ENCODE measurements at regions not wholly inside any gene's neighbourhood (a gene's known extent, or its start where the extent isn't known, plus 50 kb on each side); places are given as distances from the start of the nearest gene placed in this dataset.

DNA sequence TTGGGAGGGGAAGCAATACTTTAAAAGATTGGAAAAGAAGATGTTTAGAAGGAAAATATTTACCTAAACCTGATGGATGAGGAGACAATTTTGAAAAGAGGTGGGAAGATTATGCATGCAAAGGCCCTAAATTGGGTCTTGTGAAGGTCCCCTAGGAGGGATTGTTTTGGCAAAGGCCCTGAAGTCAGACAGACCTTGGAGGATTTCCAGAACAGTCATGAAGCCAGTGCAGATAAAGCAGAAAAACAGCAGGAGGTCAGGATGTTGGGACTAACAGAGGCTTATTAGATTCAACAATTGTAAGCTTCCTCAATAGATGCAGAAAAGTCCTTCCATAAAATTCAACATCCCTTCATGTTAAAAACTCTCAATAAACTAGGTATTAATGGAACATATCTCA lies 361.0 kb upstream of the CDH6 start:
- Histone ChIP-seq H3K4me3 (ENCODE audit: low read depth, low read length) (no peak overlapping the region), H3K9me3 (ENCODE audit: control insufficient read depth, insufficient read depth, low read length) (no peaks in the 10 kb centered on the region), H3K4me1 (ENCODE audit: control insufficient read depth, insufficient read depth, low read length) (no peaks in the 10 kb centered on the region), H3K36me3 (ENCODE audit: control insufficient read depth, insufficient read depth, low read length) (no peaks in the 10 kb centered on the region), H3K27me3 (ENCODE audit: control insufficient read depth, insufficient read depth, low read length) (no peaks in the 10 kb centered on the region), H3K9ac (ENCODE audit: low read depth, low read length) (no peak overlapping the region)

DNA sequence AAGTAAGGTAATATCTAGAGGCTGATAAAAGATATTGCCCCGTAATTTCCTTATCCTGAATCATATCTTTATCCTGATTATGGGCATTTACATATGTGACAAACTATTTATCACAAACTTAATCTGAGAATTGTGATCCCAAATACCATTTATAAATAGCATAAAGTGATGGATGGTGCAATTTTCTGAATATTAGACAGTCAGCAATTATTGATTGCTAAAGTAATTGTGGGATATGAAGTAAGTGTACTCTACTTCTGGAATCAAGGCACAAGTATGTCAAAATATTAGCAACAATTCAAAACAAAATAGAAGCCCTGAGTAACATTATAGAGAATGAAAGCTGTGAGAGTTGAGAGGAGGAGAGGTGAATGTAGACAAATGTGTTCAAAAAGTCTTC lies 361.9 kb upstream of the CDH6 start:
- H3K9me3 ChIP-seq (ENCODE audit: control insufficient read depth, insufficient read depth, low read length), result no peaks in the 10 kb centered on the region
- no peaks in the 10 kb centered on the region for H3K27me3 ChIP-seq (ENCODE audit: control insufficient read depth, insufficient read depth, low read length)
- no peak overlapping the region for H3K4me3 ChIP-seq (ENCODE audit: low read depth, low read length)
- no peaks in the 10 kb centered on the region for H3K4me1 ChIP-seq (ENCODE audit: control insufficient read depth, insufficient read depth, low read length)
- H3K9ac ChIP-seq (ENCODE audit: low read depth, low read length), result no peak overlapping the region
- no peaks in the 10 kb centered on the region for H3K36me3 ChIP-seq (ENCODE audit: control insufficient read depth, insufficient read depth, low read length)

DNA sequence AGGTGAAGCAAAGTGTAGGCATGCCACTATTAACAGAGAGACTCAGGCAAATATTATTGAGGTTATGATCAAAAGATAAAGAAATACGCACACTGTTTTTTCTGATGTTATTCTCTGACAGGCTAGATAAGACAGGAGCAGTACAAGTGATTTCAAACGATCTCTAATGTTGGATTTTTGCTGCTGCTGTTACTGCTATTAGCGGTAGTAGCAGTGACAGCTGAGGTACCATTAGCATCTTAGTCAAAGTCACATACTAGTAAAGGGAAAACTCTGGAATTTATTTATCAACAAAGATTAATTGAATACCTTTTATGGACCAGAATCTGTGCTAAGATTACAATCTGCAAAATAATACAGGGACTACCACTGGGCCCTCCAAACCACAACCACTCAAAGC lies 362.4 kb upstream of the CDH6 start:
- no peaks in the 10 kb centered on the region for H3K9me3 ChIP-seq (ENCODE audit: control insufficient read depth, insufficient read depth, low read length)
- H3K4me3 ChIP-seq (ENCODE audit: low read depth, low read length), result no peak overlapping the region
- no peaks in the 10 kb centered on the region for H3K36me3 ChIP-seq (ENCODE audit: control insufficient read depth, insufficient read depth, low read length)
- no peaks in the 10 kb centered on the region for H3K4me1 ChIP-seq (ENCODE audit: control insufficient read depth, insufficient read depth, low read length)
- no peaks in the 10 kb centered on the region for H3K27me3 ChIP-seq (ENCODE audit: control insufficient read depth, insufficient read depth, low read length)
- H3K9ac ChIP-seq (ENCODE audit: low read depth, low read length), result no peak overlapping the region

DNA sequence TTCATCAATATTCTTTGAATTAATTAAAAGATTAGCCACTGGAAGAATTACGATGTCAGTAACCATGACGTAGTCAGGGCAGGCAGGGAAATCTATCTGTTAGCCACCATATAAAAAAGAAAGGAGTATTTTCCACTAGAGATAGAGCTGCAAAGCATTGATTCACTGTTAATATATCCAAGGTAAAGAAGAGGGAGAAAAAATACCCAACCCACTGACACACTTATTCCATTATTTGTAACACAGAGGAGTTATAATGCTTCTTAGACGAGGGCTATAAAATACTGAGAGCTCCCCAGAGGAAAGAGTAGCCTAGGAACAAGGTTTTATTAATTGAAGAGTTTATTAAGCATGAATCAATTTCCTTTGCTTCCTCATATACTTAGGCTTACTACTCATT lies 382.2 kb upstream of the CDH6 start:
- Histone ChIP-seq H3K27me3 (ENCODE audit: control insufficient read depth, insufficient read depth, low read length) (no peaks in the 10 kb centered on the region), H3K36me3 (ENCODE audit: control insufficient read depth, insufficient read depth, low read length) (no peaks in the 10 kb centered on the region), H3K9ac (ENCODE audit: low read depth, low read length) (no peak overlapping the region), H3K4me3 (ENCODE audit: low read depth, low read length) (no peak overlapping the region), H3K9me3 (ENCODE audit: control insufficient read depth, insufficient read depth, low read length) (no peaks in the 10 kb centered on the region), H3K4me1 (ENCODE audit: control insufficient read depth, insufficient read depth, low read length) (no peaks in the 10 kb centered on the region)

DNA sequence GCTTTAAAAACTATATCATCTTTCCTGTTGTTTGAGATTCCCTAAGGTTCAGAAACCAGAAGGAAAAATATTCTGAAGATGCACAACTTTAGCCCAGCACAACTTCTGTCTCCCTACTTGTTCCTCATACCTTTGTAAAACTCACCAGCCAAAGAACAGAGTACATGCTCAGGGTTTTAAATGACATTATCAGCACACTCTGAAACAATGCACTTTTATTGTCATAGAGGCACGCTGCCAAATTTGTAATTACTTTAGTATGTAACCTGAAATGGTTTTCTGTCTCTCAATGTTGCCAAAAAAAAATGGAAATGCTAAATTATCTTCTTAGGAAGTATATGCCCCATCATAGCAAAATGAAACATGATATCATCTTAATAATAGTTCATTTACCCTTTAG lies 383.6 kb upstream of the CDH6 start:
- no peak overlapping the region for H3K9ac ChIP-seq (ENCODE audit: low read depth, low read length)
- H3K36me3 ChIP-seq (ENCODE audit: control insufficient read depth, insufficient read depth, low read length), result no peaks in the 10 kb centered on the region
- H3K27me3 ChIP-seq (ENCODE audit: control insufficient read depth, insufficient read depth, low read length), result no peaks in the 10 kb centered on the region
- H3K4me1 ChIP-seq (ENCODE audit: control insufficient read depth, insufficient read depth, low read length), result no peaks in the 10 kb centered on the region
- H3K4me3 ChIP-seq (ENCODE audit: low read depth, low read length), result no peak overlapping the region
- H3K9me3 ChIP-seq (ENCODE audit: control insufficient read depth, insufficient read depth, low read length), result no peaks in the 10 kb centered on the region

DNA sequence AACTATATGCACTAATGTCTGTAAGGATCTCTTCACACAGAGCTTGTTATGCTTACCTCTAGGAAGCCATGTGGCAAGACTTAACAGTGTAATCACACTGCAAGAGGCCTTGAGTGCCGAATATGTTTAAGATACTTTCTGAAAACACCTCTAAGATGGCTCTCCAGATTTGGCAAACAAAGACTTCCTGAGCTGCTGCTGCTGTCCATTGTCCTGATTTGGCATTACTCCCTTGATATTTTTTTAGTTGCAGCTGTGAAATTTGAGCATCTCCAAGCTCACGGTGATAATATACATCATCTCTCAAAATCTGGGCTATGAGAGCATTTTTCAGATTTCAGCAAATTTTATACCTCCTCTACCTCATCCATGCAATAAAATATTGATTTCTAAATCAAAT lies 384.5 kb upstream of the CDH6 start:
- Histone ChIP-seq H3K9me3 (ENCODE audit: control insufficient read depth, insufficient read depth, low read length) (no peaks in the 10 kb centered on the region), H3K36me3 (ENCODE audit: control insufficient read depth, insufficient read depth, low read length) (no peaks in the 10 kb centered on the region), H3K4me1 (ENCODE audit: control insufficient read depth, insufficient read depth, low read length) (no peaks in the 10 kb centered on the region), H3K9ac (ENCODE audit: low read depth, low read length) (no peak overlapping the region), H3K4me3 (ENCODE audit: low read depth, low read length) (no peak overlapping the region), H3K27me3 (ENCODE audit: control insufficient read depth, insufficient read depth, low read length) (no peaks in the 10 kb centered on the region)

DNA sequence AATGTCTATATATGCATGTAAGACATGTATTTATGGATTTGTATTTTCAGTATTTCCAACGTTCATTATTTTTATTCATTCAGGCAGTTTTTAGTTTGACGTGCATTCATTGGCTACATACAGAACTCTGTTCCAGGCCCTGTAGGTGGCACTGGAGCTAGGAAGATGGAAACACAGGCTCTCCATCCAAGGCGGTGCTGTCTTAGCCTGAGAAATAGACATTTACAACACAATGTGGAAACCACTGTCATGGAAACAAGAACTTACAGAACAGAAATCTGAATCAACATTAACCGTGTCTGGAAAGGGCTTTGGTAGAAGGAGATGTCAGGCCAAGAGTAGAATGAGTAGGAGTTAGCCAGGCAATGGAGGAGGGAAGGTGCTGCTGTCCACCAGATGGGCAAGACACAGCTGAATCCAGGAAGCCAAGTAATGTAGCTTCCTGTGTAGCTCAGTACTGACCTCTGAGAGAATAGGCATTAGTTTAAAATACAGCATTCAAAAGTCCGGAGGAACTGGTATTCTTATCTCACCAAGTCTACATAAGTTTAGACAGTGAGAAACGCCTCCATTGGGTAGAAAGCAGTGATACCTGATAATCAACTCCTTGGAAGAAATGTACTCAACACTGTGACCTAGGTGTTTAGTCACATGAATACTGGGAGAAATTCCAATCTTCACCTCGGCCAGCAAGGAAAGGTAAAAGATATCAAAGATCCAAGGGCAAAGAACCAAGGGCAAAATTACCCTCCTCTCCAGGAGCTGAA lies 388.6 kb upstream of the CDH6 start:
- Histone ChIP-seq H3K4me3 (ENCODE audit: low read depth, low read length) (no peak overlapping the region), H3K27me3 (ENCODE audit: control insufficient read depth, insufficient read depth, low read length) (no peaks in the 10 kb centered on the region), H3K9ac (ENCODE audit: low read depth, low read length) (no peak overlapping the region), H3K9me3 (ENCODE audit: control insufficient read depth, insufficient read depth, low read length) (no peaks in the 10 kb centered on the region), H3K36me3 (ENCODE audit: control insufficient read depth, insufficient read depth, low read length) (no peaks in the 10 kb centered on the region), H3K4me1 (ENCODE audit: control insufficient read depth, insufficient read depth, low read length) (no peaks in the 10 kb centered on the region)

DNA sequence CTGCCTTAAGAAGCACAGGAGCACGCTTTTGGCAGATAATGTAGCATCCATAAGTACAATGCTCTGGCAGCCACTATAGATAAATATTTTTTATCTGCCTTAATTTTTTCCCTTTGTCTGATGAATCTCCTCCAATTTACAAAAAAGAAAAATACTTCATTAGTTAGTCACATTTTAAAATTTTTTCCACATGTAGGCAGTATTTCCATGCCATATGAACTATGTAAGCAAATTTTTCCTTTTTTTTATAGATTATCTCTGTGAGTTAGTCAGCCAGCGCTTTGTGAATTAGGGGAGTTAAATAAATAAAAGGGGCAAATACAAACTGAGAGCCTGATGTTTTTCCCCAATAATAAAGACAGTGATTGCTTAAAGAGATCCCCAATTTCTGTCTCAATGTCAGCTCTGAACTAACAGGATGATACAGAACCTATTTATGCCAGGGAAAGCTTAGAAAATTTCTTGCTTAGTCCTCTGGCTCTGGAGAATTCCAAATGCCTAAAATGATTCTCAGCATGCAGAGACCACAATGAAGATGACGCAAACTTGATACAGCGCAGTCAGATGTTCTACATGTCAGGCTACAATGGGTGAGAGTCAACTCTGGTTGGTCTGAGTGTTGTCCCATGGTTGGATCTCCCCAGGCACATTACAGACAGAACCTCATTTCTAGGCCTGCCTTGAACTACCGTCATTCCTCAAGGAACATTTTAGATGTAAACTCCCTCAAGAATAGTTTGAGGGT lies 390.4 kb upstream of the CDH6 start:
- Histone ChIP-seq H3K36me3 (ENCODE audit: control insufficient read depth, insufficient read depth, low read length) (no peaks in the 10 kb centered on the region), H3K9me3 (ENCODE audit: control insufficient read depth, insufficient read depth, low read length) (no peaks in the 10 kb centered on the region), H3K9ac (ENCODE audit: low read depth, low read length) (no peak overlapping the region), H3K27me3 (ENCODE audit: control insufficient read depth, insufficient read depth, low read length) (no peaks in the 10 kb centered on the region), H3K4me3 (ENCODE audit: low read depth, low read length) (no peak overlapping the region), H3K4me1 (ENCODE audit: control insufficient read depth, insufficient read depth, low read length) (no peaks in the 10 kb centered on the region)

DNA sequence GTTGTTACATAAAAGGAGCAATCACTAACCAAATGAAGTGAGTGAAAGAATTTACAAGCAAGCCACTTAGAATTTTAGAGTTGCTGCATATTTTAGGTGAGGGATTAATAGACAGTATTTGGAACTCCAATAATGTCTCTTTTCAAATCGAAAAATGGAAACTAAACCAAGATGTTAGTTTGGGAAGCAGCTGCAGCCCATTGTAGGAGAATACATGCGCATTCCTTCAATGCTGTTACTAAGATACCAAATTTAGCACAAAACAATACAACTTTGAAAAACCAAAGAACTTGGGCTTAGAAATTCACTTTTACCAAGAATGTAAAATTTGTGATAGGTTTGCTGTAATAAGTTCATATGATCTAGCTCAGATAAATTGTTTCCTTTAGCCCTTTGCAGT lies 411.8 kb upstream of the CDH6 start:
- no peaks in the 10 kb centered on the region for H3K27me3 ChIP-seq (ENCODE audit: control insufficient read depth, insufficient read depth, low read length)
- H3K9ac ChIP-seq (ENCODE audit: low read depth, low read length), result no peak overlapping the region
- H3K4me1 ChIP-seq (ENCODE audit: control insufficient read depth, insufficient read depth, low read length), result no peaks in the 10 kb centered on the region
- no peak overlapping the region for H3K4me3 ChIP-seq (ENCODE audit: low read depth, low read length)
- H3K9me3 ChIP-seq (ENCODE audit: control insufficient read depth, insufficient read depth, low read length), result no peaks in the 10 kb centered on the region
- no peaks in the 10 kb centered on the region for H3K36me3 ChIP-seq (ENCODE audit: control insufficient read depth, insufficient read depth, low read length)

DNA sequence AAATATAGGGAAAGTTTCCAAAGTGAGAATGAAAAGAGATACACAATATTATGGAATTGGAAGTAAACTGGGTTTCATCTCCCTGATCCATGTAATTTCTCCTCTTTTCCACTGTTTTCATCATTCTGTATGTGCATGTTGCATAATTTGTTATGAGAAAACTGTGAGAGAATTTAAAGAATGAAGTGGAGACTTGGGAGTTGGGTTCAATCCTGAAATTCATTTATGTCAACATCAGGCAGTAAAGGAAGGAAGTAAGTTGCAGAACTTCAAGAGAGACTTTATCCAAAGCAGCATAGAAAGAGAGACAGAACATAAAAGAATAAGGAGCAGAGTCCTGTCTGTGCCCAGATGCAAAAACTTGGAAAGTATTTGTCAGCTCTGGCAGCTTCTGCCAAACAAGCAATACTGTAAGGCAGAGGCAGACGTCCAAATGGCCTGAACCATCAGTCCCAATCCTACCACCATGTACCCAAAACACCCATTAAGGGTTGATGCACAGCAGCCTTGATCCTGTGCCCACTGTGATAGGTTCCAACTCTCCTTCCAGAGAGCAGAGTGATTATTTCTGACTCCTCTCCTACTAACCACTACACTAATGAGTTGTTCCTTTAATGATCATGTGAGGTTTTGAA lies 425.3 kb upstream of the CDH6 start:
- Histone ChIP-seq H3K4me1 (ENCODE audit: control insufficient read depth, insufficient read depth, low read length) (no peaks in the 10 kb centered on the region), H3K27me3 (ENCODE audit: control insufficient read depth, insufficient read depth, low read length) (no peaks in the 10 kb centered on the region), H3K4me3 (ENCODE audit: low read depth, low read length) (no peak overlapping the region), H3K9ac (ENCODE audit: low read depth, low read length) (no peak overlapping the region), H3K36me3 (ENCODE audit: control insufficient read depth, insufficient read depth, low read length) (no peaks in the 10 kb centered on the region), H3K9me3 (ENCODE audit: control insufficient read depth, insufficient read depth, low read length) (no peaks in the 10 kb centered on the region)

DNA sequence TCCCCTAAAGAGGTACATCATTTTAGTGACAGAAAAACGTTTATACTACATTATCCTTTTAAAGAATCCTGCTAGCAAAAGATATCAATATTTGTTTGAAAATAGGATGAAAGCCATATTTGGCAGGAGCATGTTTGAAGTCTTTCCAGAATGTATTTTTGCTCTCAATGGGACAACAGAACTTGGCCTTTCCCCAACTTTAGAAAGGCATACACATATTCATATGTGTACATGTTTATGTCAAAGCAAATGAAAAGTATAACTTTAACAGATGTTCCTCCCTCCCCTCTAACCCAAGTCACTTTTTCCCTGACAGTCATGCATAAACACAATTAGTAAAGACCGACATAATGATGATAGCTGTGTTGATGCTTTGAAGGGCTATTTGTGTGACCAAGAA lies 427.8 kb upstream of the CDH6 start:
- Histone ChIP-seq H3K36me3 (ENCODE audit: control insufficient read depth, insufficient read depth, low read length) (no peaks in the 10 kb centered on the region), H3K4me1 (ENCODE audit: control insufficient read depth, insufficient read depth, low read length) (no peaks in the 10 kb centered on the region), H3K27me3 (ENCODE audit: control insufficient read depth, insufficient read depth, low read length) (no peaks in the 10 kb centered on the region), H3K4me3 (ENCODE audit: low read depth, low read length) (no peak overlapping the region), H3K9me3 (ENCODE audit: control insufficient read depth, insufficient read depth, low read length) (no peaks in the 10 kb centered on the region), H3K9ac (ENCODE audit: low read depth, low read length) (no peak overlapping the region)

DNA sequence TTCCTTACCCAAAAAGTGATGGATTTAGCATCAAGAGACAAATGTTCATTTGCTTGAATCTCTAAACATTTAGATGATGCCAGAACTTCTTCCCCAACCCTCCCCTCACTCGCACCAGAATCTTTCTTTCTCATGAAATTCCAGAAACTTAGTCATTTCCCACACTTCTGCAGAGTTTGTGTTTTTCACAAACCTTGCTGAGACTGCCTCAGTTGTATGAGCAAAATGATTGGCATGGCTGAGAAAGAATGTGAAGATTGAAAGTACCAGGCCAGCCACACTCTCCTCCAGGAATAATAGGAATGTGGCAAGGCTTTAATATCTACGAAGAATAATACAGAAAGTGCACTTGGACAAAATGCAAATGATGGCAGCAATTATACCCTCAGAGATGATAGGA lies 428.3 kb upstream of the CDH6 start:
- Histone ChIP-seq H3K36me3 (ENCODE audit: control insufficient read depth, insufficient read depth, low read length) (no peaks in the 10 kb centered on the region), H3K4me1 (ENCODE audit: control insufficient read depth, insufficient read depth, low read length) (no peaks in the 10 kb centered on the region), H3K9ac (ENCODE audit: low read depth, low read length) (no peak overlapping the region), H3K27me3 (ENCODE audit: control insufficient read depth, insufficient read depth, low read length) (no peaks in the 10 kb centered on the region), H3K9me3 (ENCODE audit: control insufficient read depth, insufficient read depth, low read length) (no peaks in the 10 kb centered on the region), H3K4me3 (ENCODE audit: low read depth, low read length) (no peak overlapping the region)
